OCI-LY7 (cell line): ENCODE measurements at regions not wholly inside any gene's neighbourhood (a gene's known extent, or its start where the extent isn't known, plus 50 kb on each side); places are given as distances from the start of the nearest gene placed in this dataset.

ENCODE experiments used
- BruUV-seq: library from RNA; stranded (reverse); fragments of 400-500 nt; replicated peaks from 2 replicates; lab custom pipeline; 2021; lab: Mats Ljungman, UMichigan
- CTCF ChIA-PET: fragments of 300-600 bp; sonication (Branson Sonifier 250); formaldehyde crosslinking; loops from one replicate; lab custom pipeline; 2022; ENCODE audit warnings: antibody characterized with exemption; ENCODE audit not compliant: unreplicated experiment; lab: Charles Lee
- POLR2A ChIA-PET: fragments of 300-600 bp; sonication (Branson Sonifier 250); formaldehyde crosslinking; loops from one replicate; lab custom pipeline; 2022; ENCODE audit warnings: antibody characterized with exemption; lab: Charles Lee
- DNase-seq: peaks from one replicate; pipeline ENCODE4 v3.0.0-alpha.2; 2015; ENCODE audit warnings: low spot score
- H2AFZ ChIP-seq: fragments of 200-600 bp; sonication (generic), shearing (Covaris generic); 2 replicates; pipeline ENCODE4 v1.6.1; 2014; ENCODE audit warnings: mild to moderate bottlenecking, antibody characterized with exemption, low read length, moderate library complexity
- H3K27ac ChIP-seq: fragments of 200-600 bp; sonication (generic); 2 replicates; pipeline ENCODE4 v1.5.1; 2014; ENCODE audit warnings: mixed run types, low read depth, mild to moderate bottlenecking, moderate library complexity, low read length, inconsistent platforms; ENCODE audit not compliant: poor library complexity, severe bottlenecking
- H3K36me3 ChIP-seq: fragments of 200-600 bp; sonication (generic); 2 replicates; pipeline ENCODE4 v1.6.1; 2014; ENCODE audit warnings: mild to moderate bottlenecking, antibody characterized with exemption, low read length, moderate library complexity, mixed read lengths; ENCODE audit not compliant: insufficient read depth
- H3K4me1 ChIP-seq: fragments of 200-600 bp; sonication (generic); 2 replicates; pipeline ENCODE4 v1.5.1; 2014; ENCODE audit warnings: mild to moderate bottlenecking, low read length; ENCODE audit not compliant: insufficient read depth, poor library complexity, severe bottlenecking
- H3K4me2 ChIP-seq: fragments of 200-600 bp; sonication (generic); 2 replicates; pipeline ENCODE4 v1.6.1; 2014; ENCODE audit warnings: mild to moderate bottlenecking, low read length
- H3K4me3 ChIP-seq: fragments of 200-600 bp; sonication (generic); 2 replicates; pipeline ENCODE4 v1.5.1; 2014; ENCODE audit warnings: mild to moderate bottlenecking, low read depth, low read length; ENCODE audit not compliant: poor library complexity, severe bottlenecking
- H3K79me2 ChIP-seq: fragments of 200-600 bp; sonication (generic); 2 replicates; pipeline ENCODE4 v1.6.1; 2016; ENCODE audit warnings: low read depth, mild to moderate bottlenecking, low read length, moderate library complexity, mixed read lengths; ENCODE audit not compliant: insufficient read depth
- H3K9me2 ChIP-seq: fragments of 200-600 bp; sonication (generic); 2 replicates; pipeline ENCODE4 v1.6.1; 2016; ENCODE audit warnings: mild to moderate bottlenecking, low read length, mixed read lengths; ENCODE audit not compliant: insufficient read depth
- H3K9me3 ChIP-seq: fragments of 200-600 bp; sonication (generic); 2 replicates; pipeline ENCODE4 v1.6.1; 2014; ENCODE audit warnings: mild to moderate bottlenecking, mixed run types, low read length, mixed read lengths
- H4K20me1 ChIP-seq: fragments of 200-600 bp; sonication (generic); 2 replicates; pipeline ENCODE4 v1.6.1; 2014; ENCODE audit warnings: mild to moderate bottlenecking, antibody characterized with exemption, low read length, moderate library complexity, mixed read lengths; ENCODE audit not compliant: insufficient read depth
- CTCF ChIP-seq: fragments of 200-600 bp; sonication (generic); conservative IDR thresholded peaks from 2 replicates; pipeline ENCODE4 v1.5.1; 2014; ENCODE audit warnings: mild to moderate bottlenecking, antibody characterized with exemption, low read length, moderate library complexity, mixed read lengths
- EZH2phosphoT487 ChIP-seq: fragments of 200-600 bp; sonication (generic); IDR thresholded peaks from 2 replicates; pipeline ENCODE4 v1.6.1; 2018; ENCODE audit warnings: low read depth, borderline replicate concordance, mild to moderate bottlenecking, mixed run types, antibody characterized with exemption, low read length, moderate library complexity, mixed read lengths
- intact Hi-C: fragments of 100-400 bp; cut with micrococcal nuclease; formaldehyde crosslinking; loops from one replicate; pipeline ENCODE4 v1.10.0; 2022; ENCODE audit not compliant: unreplicated experiment

DNA sequence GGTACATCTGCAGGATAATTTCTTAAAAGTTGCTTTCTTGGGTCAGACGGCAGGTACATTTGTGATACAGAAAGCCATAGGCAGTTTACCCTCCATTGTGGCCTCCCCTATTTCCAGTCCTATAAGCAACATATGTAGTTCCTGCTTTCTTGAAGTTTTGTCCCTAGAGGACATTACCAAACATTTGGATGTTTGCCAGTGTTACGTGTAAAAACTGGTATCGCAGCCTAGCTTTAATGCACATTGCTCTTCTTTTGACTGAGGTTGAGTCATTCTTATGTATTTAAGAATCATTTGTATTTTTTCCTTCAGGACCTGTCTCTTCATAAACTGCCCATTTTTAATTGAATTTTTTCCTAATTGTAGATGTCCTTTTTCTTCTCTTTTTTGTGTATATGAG, 114.3 kb downstream of the DIPK2A start:
- no peak overlapping the region for H2AFZ ChIP-seq

GRCh38 chr3:144096016-144096415, 124.4 kb downstream of the DIPK2A start:
- BruUV-seq, result no TSS peak
- ChIA-PET CTCF (no interaction called here), POLR2A (interaction anchor here (0.6 to 1.0 kb wide), 2 partner anchors 17 to 31 kb away, joined by 3 to 5 read pairs; no protein-coding TSS in a partner anchor)
- Histone ChIP-seq H3K4me2 (no peak overlapping the region), H4K20me1 (no peaks in the 10 kb centered on the region), H3K9me3 (no peaks in the 10 kb centered on the region), H3K36me3 (no peaks in the 10 kb centered on the region), H3K4me3 (no peak overlapping the region), H3K27ac (no peak overlapping the region), H3K9me2 (no peaks in the 10 kb centered on the region), H2AFZ (no peak overlapping the region), H3K4me1 (no peaks in the 10 kb centered on the region), H3K79me2 (no peaks in the 10 kb centered on the region)
- TF ChIP-seq EZH2phosphoT487 (no peak), CTCF (no peak)
- no peak for DNase-seq
- intact Hi-C loops, result no loop called here

More for the DNA sequence above, 114.3 kb downstream of the DIPK2A start:
- no peak for TF ChIP-seq EZH2phosphoT487
- no peak for TF ChIP-seq CTCF
- Histone ChIP-seq H3K9me2 (no peaks in the 10 kb centered on the region), H3K79me2 (no peaks in the 10 kb centered on the region), H3K4me2 (no peak overlapping the region), H3K27ac (no peak overlapping the region), H3K4me3 (no peak overlapping the region), H4K20me1 (no peaks in the 10 kb centered on the region), H3K9me3 (no peaks in the 10 kb centered on the region), H3K4me1 (no peaks in the 10 kb centered on the region), H3K36me3 (no peaks in the 10 kb centered on the region)
- intact Hi-C loops, result no loop called here
- ChIA-PET CTCF (no interaction called here), POLR2A (no interaction called here)
- DNase-seq, result no peak
- no TSS peak for BruUV-seq

DNA sequence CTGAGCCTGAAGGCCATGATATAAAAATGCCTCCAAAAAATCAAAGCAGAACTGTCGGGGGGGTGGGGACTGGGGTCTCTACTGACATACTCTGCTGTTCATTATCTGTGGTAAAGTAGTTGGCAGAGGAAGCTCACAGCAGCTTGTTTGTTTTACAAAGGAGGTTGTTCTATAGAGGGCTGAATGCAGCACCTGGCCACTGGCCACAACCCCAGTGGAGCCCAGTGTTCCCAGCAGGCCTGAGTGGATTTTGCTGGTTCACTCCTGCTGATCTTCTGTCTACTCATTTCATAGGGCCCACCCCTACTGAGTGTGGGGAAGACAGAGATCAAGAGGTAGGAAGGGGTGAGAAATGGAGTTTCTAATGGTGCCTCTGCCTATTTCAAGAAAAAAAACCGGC, 125.5 kb downstream of the DIPK2A start:
- Histone ChIP-seq H3K4me2 (no peak overlapping the region), H3K36me3 (no peaks in the 10 kb centered on the region), H2AFZ (no peak overlapping the region), H4K20me1 (no peaks in the 10 kb centered on the region), H3K4me1 (no peaks in the 10 kb centered on the region), H3K9me2 (no peaks in the 10 kb centered on the region), H3K4me3 (no peak overlapping the region), H3K27ac (no peak overlapping the region), H3K79me2 (no peaks in the 10 kb centered on the region), H3K9me3 (no peaks in the 10 kb centered on the region)
- ChIA-PET CTCF (no interaction called here), POLR2A (no interaction called here)
- no peak for TF ChIP-seq EZH2phosphoT487
- TF ChIP-seq CTCF, result no peak
- intact Hi-C loops, result no loop called here
- DNase-seq, result no peak
- BruUV-seq, result no TSS peak
